ENCODE measurements at regions not wholly inside any gene's neighbourhood (a gene's known extent, or its start where the extent isn't known, plus 50 kb on each side); places are given as distances from the start of the nearest gene placed in this dataset.

- no peaks in the 10 kb centered on the region for H3K27me3 ChIP-seq (ENCODE audit: insufficient read depth, low read length)
- no peak overlapping the region for H3K27ac ChIP-seq (ENCODE audit: low read depth, low read length)
- H3K79me2 ChIP-seq (ENCODE audit: control insufficient read depth, insufficient read depth, low read length, unreplicated experiment) = no peaks in the 10 kb centered on the region
- no peak overlapping the region for H2AFZ ChIP-seq (ENCODE audit: low read length, unreplicated experiment)
- H3K4me3 ChIP-seq (ENCODE audit: low read depth, low read length) = no peak overlapping the region
- H3K36me3 ChIP-seq (ENCODE audit: insufficient read depth, low read length) = no peaks in the 10 kb centered on the region
- H3K4me1 ChIP-seq (ENCODE audit: control insufficient read depth, insufficient read depth, low read length, unreplicated experiment) = no peaks in the 10 kb centered on the region
Measured at GRCh38 chr3:160162440-160162839, 62.8 kb upstream of the C3orf80 start.

GRCh38 chr3:160163229-160163878, 61.9 kb upstream of the C3orf80 start:
- H3K4me1 ChIP-seq (ENCODE audit: control insufficient read depth, insufficient read depth, low read length, unreplicated experiment) = peaks cover 3% of the 10 kb centered on the region
- H3K27ac ChIP-seq (ENCODE audit: low read depth, low read length) = no peak overlapping the region
- no peak overlapping the region for H3K4me3 ChIP-seq (ENCODE audit: low read depth, low read length)
- no peaks in the 10 kb centered on the region for H3K79me2 ChIP-seq (ENCODE audit: control insufficient read depth, insufficient read depth, low read length, unreplicated experiment)
- no peaks in the 10 kb centered on the region for H3K27me3 ChIP-seq (ENCODE audit: insufficient read depth, low read length)
- H2AFZ ChIP-seq (ENCODE audit: low read length, unreplicated experiment) = peak overlapping the region; percentile 43
- no peaks in the 10 kb centered on the region for H3K36me3 ChIP-seq (ENCODE audit: insufficient read depth, low read length)

GRCh38 chr3:160168246-160168645, 57.0 kb upstream of the C3orf80 start:
- no peaks in the 10 kb centered on the region for H3K79me2 ChIP-seq (ENCODE audit: control insufficient read depth, insufficient read depth, low read length, unreplicated experiment)
- H2AFZ ChIP-seq (ENCODE audit: low read length, unreplicated experiment) = no peak overlapping the region
- no peaks in the 10 kb centered on the region for H3K36me3 ChIP-seq (ENCODE audit: insufficient read depth, low read length)
- no peak overlapping the region for H3K4me3 ChIP-seq (ENCODE audit: low read depth, low read length)
- peak overlapping the region; percentile 31; the same call in 1 of the 2 replicates for H3K27ac ChIP-seq (ENCODE audit: low read depth, low read length)
- peaks cover 19% of the 10 kb centered on the region for H3K4me1 ChIP-seq (ENCODE audit: control insufficient read depth, insufficient read depth, low read length, unreplicated experiment)
- H3K27me3 ChIP-seq (ENCODE audit: insufficient read depth, low read length) = no peaks in the 10 kb centered on the region

- peak overlapping the region; percentile 67 for H3K27ac ChIP-seq (ENCODE audit: low read depth, low read length)
- H3K79me2 ChIP-seq (ENCODE audit: control insufficient read depth, insufficient read depth, low read length, unreplicated experiment) = no peaks in the 10 kb centered on the region
- H3K4me1 ChIP-seq (ENCODE audit: control insufficient read depth, insufficient read depth, low read length, unreplicated experiment) = peaks cover 19% of the 10 kb centered on the region
- peak overlapping the region; percentile 25; the same call in 1 of the 2 replicates for H3K4me3 ChIP-seq (ENCODE audit: low read depth, low read length)
- H3K27me3 ChIP-seq (ENCODE audit: insufficient read depth, low read length) = no peaks in the 10 kb centered on the region
- H2AFZ ChIP-seq (ENCODE audit: low read length, unreplicated experiment) = no peak overlapping the region
- H3K36me3 ChIP-seq (ENCODE audit: insufficient read depth, low read length) = no peaks in the 10 kb centered on the region
Measured at GRCh38 chr3:160169139-160169976, 55.9 kb upstream of the C3orf80 start.

- Histone ChIP-seq H3K36me3 (ENCODE audit: insufficient read depth, low read length) (no peaks in the 10 kb centered on the region), H3K27me3 (ENCODE audit: insufficient read depth, low read length) (no peaks in the 10 kb centered on the region), H3K4me3 (ENCODE audit: low read depth, low read length) (no peak overlapping the region), H3K79me2 (ENCODE audit: control insufficient read depth, insufficient read depth, low read length, unreplicated experiment) (no peaks in the 10 kb centered on the region), H3K4me1 (ENCODE audit: control insufficient read depth, insufficient read depth, low read length, unreplicated experiment) (peaks cover 19% of the 10 kb centered on the region), H2AFZ (ENCODE audit: low read length, unreplicated experiment) (no peak overlapping the region), H3K27ac (ENCODE audit: low read depth, low read length) (no peak overlapping the region)
Measured at GRCh38 chr3:160170409-160171370, 54.5 kb upstream of the C3orf80 start.

- no peaks in the 10 kb centered on the region for H3K27me3 ChIP-seq (ENCODE audit: insufficient read depth, low read length)
- H3K4me1 ChIP-seq (ENCODE audit: control insufficient read depth, insufficient read depth, low read length, unreplicated experiment) = peaks cover 19% of the 10 kb centered on the region
- no peak overlapping the region for H2AFZ ChIP-seq (ENCODE audit: low read length, unreplicated experiment)
- H3K36me3 ChIP-seq (ENCODE audit: insufficient read depth, low read length) = no peaks in the 10 kb centered on the region
- no peak overlapping the region for H3K4me3 ChIP-seq (ENCODE audit: low read depth, low read length)
- no peaks in the 10 kb centered on the region for H3K79me2 ChIP-seq (ENCODE audit: control insufficient read depth, insufficient read depth, low read length, unreplicated experiment)
- H3K27ac ChIP-seq (ENCODE audit: low read depth, low read length) = no peak overlapping the region
Measured at GRCh38 chr3:160171813-160172212, 53.4 kb upstream of the C3orf80 start.

- H3K27ac ChIP-seq (ENCODE audit: low read depth, low read length) = no peak overlapping the region
- H3K27me3 ChIP-seq (ENCODE audit: insufficient read depth, low read length) = no peaks in the 10 kb centered on the region
- H3K79me2 ChIP-seq (ENCODE audit: control insufficient read depth, insufficient read depth, low read length, unreplicated experiment) = no peaks in the 10 kb centered on the region
- no peaks in the 10 kb centered on the region for H3K36me3 ChIP-seq (ENCODE audit: insufficient read depth, low read length)
- H3K4me3 ChIP-seq (ENCODE audit: low read depth, low read length) = no peak overlapping the region
- no peak overlapping the region for H2AFZ ChIP-seq (ENCODE audit: low read length, unreplicated experiment)
- peaks cover 4% of the 10 kb centered on the region for H3K4me1 ChIP-seq (ENCODE audit: control insufficient read depth, insufficient read depth, low read length, unreplicated experiment)
Measured at GRCh38 chr3:160174621-160175020, 50.6 kb upstream of the C3orf80 start.

Measured in ACC112 (cell line).